ENCODE measurements at regions not wholly inside any gene's neighbourhood (a gene's known extent, or its start where the extent isn't known, plus 50 kb on each side); places are given as distances from the start of the nearest gene placed in this dataset.

DNA sequence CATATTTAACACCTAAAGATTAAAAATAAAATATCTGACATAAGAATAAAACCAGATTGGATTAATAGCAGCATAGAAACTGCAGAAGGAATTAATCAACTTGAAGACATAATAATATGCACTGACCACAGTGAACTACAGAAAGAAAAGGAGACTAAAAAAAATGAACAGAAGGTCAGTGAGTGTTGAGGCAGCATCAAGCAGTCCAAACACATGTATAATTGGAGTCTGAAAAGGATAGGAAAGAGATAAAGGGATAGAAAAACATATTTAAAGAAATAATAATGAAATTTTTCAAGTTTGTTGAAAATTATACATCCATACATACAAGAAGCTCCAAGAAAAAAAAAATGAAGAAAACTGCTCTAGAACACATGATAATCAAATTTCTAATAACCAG, 756.2 kb downstream of the GATA3 start:
- no peaks in the 10 kb centered on the region for H3K36me3 ChIP-seq
- H3K4me1 ChIP-seq = no peaks in the 10 kb centered on the region
- intact Hi-C loops (cut with DNase I; ENCODE audit: low total_unique reads) = no loop called here
- H3K4me3 ChIP-seq = no peak overlapping the region
- TF ChIP-seq, protein P1, sequence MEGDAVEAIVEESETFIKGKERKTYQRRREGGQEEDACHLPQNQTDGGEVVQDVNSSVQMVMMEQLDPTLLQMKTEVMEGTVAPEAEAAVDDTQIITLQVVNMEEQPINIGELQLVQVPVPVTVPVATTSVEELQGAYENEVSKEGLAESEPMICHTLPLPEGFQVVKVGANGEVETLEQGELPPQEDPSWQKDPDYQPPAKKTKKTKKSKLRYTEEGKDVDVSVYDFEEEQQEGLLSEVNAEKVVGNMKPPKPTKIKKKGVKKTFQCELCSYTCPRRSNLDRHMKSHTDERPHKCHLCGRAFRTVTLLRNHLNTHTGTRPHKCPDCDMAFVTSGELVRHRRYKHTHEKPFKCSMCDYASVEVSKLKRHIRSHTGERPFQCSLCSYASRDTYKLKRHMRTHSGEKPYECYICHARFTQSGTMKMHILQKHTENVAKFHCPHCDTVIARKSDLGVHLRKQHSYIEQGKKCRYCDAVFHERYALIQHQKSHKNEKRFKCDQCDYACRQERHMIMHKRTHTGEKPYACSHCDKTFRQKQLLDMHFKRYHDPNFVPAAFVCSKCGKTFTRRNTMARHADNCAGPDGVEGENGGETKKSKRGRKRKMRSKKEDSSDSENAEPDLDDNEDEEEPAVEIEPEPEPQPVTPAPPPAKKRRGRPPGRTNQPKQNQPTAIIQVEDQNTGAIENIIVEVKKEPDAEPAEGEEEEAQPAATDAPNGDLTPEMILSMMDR (IDR thresholded peaks at IDR 0.05) = no peak
- no peak overlapping the region for H3K27ac ChIP-seq
- no peaks in the 10 kb centered on the region for H3K27me3 ChIP-seq
- no peaks in the 10 kb centered on the region for H3K9me3 ChIP-seq
- no peak for DNase-seq

DNA sequence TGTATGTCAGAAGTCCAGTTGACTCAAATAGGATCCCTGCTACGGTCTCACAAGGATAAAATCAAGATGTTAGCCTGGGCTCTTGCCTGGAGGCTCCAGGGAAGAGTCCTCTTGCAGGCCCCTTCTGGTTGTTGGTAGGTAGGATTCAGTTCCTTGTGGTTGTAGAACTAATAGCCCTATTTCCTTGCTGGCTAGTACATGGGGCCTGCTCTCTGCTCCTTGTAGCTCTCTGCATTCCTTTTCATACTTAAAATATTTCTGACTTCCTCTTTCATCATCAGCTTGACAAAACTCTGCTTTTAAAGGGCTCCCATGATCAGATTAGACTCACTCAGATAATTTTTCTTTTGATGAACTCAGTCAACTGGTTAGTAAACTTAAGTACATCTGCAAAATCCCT, 756.7 kb downstream of the GATA3 start:
- TF ChIP-seq, protein P1 (IDR thresholded peaks at IDR 0.05) = no peak

DNA sequence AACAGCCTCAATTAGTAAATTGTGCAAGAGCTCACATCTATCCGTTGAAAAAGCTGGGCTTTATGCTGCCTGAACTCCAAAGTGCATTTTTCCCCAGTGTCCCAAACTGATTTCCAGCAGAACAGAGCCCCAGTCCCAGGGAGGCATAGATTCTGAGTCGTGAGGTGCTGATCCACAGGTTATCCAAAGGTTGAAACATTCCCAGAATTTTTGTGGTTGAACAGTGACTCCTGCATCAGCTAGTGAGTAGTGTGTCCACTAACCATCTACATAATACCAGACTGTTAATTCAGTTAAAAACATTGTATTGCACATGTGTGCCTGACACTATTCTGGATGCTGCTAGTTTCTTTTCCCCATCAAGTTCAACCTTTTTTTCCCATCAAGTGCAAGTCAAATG, 761.5 kb downstream of the GATA3 start:
- Histone ChIP-seq H3K27me3 (no peaks in the 10 kb centered on the region), H3K27ac (no peak overlapping the region), H3K4me1 (no peaks in the 10 kb centered on the region), H3K36me3 (no peaks in the 10 kb centered on the region), H3K9me3 (no peaks in the 10 kb centered on the region), H3K4me3 (no peak overlapping the region)
- TF ChIP-seq, protein P1 (IDR thresholded peaks at IDR 0.05) = no peak
- intact Hi-C loops (cut with DNase I; ENCODE audit: low total_unique reads) = no loop called here
- no peak for DNase-seq

More for the DNA sequence above, 756.7 kb downstream of the GATA3 start:
- Histone ChIP-seq H3K4me1 (no peaks in the 10 kb centered on the region), H3K27me3 (no peaks in the 10 kb centered on the region), H3K27ac (no peak overlapping the region), H3K36me3 (no peaks in the 10 kb centered on the region), H3K4me3 (no peak overlapping the region), H3K9me3 (no peaks in the 10 kb centered on the region)
- no peak for DNase-seq
- intact Hi-C loops (cut with DNase I; ENCODE audit: low total_unique reads) = no loop called here

DNA sequence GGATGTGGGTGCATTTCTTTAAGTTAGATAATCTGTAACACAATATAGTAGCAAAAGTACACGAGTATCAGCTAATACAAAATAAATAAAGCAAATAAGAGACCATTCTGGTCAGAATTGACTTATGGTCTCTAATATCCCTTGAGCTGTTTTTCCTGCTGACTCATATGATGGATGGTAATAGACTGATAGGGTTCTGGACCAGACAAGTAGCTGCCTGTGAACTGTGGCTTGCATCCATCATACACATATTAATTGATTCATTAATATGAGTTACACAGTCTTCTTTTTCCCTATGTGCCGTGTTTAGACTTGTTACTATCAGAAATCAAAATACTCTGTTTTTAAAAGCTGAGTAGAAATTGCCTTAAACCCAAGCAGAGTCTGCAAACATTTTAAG, 762.8 kb downstream of the GATA3 start:
- DNase-seq = no peak
- no peaks in the 10 kb centered on the region for H3K4me1 ChIP-seq
- H3K27me3 ChIP-seq = no peaks in the 10 kb centered on the region
- H3K36me3 ChIP-seq = no peaks in the 10 kb centered on the region
- H3K4me3 ChIP-seq = no peak overlapping the region
- intact Hi-C loops (cut with DNase I; ENCODE audit: low total_unique reads) = no loop called here
- TF ChIP-seq, protein P1 (IDR thresholded peaks at IDR 0.05) = no peak
- H3K9me3 ChIP-seq = no peaks in the 10 kb centered on the region
- H3K27ac ChIP-seq = no peak overlapping the region

DNA sequence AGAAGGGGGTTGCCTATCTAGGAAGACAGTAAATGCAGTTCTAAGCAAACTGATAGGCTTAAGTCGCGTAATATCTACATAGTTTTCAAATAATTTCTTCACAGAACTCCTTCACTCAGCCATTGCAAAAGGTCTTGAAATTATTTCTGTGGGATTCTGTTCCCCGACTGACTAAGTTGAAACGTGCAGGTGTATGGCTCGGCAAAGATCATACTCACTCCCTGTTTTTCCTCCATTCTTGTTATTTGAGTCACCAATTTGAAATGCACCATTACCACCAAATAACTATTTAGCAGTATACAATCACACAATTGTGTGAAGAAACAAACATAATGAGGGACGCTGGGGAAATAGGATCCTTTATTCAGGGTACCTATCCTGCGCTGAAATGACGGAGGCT, 771.1 kb downstream of the GATA3 start:
- intact Hi-C loops (cut with DNase I; ENCODE audit: low total_unique reads) = no loop called here
- Histone ChIP-seq H3K9me3 (no peaks in the 10 kb centered on the region), H3K4me1 (no peaks in the 10 kb centered on the region), H3K27ac (no peak overlapping the region), H3K4me3 (no peak overlapping the region), H3K36me3 (no peaks in the 10 kb centered on the region), H3K27me3 (no peaks in the 10 kb centered on the region)
- TF ChIP-seq, protein P1 (IDR thresholded peaks at IDR 0.05) = no peak
- DNase-seq = no peak

DNA sequence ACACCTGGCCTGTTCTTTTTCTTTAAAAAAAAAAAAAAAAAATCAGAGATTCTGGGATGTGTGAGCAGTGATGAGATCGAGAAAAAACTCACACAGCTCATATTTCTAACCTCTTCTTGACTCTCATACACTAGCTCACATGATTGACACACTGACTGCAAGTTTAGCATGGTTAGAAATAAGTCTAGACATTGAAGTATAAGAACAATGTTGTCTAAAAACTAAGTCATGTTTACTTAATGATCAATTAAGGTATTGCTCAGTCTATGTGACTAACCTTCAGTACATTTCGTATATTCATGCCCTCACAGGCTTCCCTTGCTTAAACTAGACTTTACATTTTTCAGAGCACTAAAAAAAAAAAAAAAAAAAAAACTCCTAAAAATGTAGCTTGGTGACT, 775.1 kb downstream of the GATA3 start:
- H3K9me3 ChIP-seq = no peaks in the 10 kb centered on the region
- H3K4me3 ChIP-seq = no peak overlapping the region
- no peaks in the 10 kb centered on the region for H3K4me1 ChIP-seq
- H3K27me3 ChIP-seq = no peaks in the 10 kb centered on the region
- TF ChIP-seq, protein P1 (IDR thresholded peaks at IDR 0.05) = no peak
- H3K36me3 ChIP-seq = no peaks in the 10 kb centered on the region
- no peak overlapping the region for H3K27ac ChIP-seq
- intact Hi-C loops (cut with DNase I; ENCODE audit: low total_unique reads) = no loop called here
- no peak for DNase-seq

Data from tibial artery (tissue), 4 donors.